OCI-LY7 (cell line): ENCODE measurements at regions not wholly inside any gene's neighbourhood (a gene's known extent, or its start where the extent isn't known, plus 50 kb on each side); places are given as distances from the start of the nearest gene placed in this dataset.

Source experiments
- BruUV-seq: library from RNA; stranded (reverse); fragments of 400-500 nt; replicated peaks from 2 replicates; lab custom pipeline; 2021; lab: Mats Ljungman, UMichigan
- CTCF ChIA-PET: fragments of 300-600 bp; sonication (Branson Sonifier 250); formaldehyde crosslinking; loops from one replicate; lab custom pipeline; 2022; ENCODE audit warnings: antibody characterized with exemption; ENCODE audit not compliant: unreplicated experiment; lab: Charles Lee
- POLR2A ChIA-PET: fragments of 300-600 bp; sonication (Branson Sonifier 250); formaldehyde crosslinking; loops from one replicate; lab custom pipeline; 2022; ENCODE audit warnings: antibody characterized with exemption; lab: Charles Lee
- DNase-seq: peaks from one replicate; pipeline ENCODE4 v3.0.0-alpha.2; 2015; ENCODE audit warnings: low spot score
- H2AFZ ChIP-seq: fragments of 200-600 bp; sonication (generic), shearing (Covaris generic); 2 replicates; pipeline ENCODE4 v1.6.1; 2014; ENCODE audit warnings: mild to moderate bottlenecking, antibody characterized with exemption, low read length, moderate library complexity
- H3K27ac ChIP-seq: fragments of 200-600 bp; sonication (generic); 2 replicates; pipeline ENCODE4 v1.5.1; 2014; ENCODE audit warnings: mixed run types, low read depth, mild to moderate bottlenecking, moderate library complexity, low read length, inconsistent platforms; ENCODE audit not compliant: poor library complexity, severe bottlenecking
- H3K36me3 ChIP-seq: fragments of 200-600 bp; sonication (generic); 2 replicates; pipeline ENCODE4 v1.6.1; 2014; ENCODE audit warnings: mild to moderate bottlenecking, antibody characterized with exemption, low read length, moderate library complexity, mixed read lengths; ENCODE audit not compliant: insufficient read depth
- H3K4me1 ChIP-seq: fragments of 200-600 bp; sonication (generic); 2 replicates; pipeline ENCODE4 v1.5.1; 2014; ENCODE audit warnings: mild to moderate bottlenecking, low read length; ENCODE audit not compliant: insufficient read depth, poor library complexity, severe bottlenecking
- H3K4me2 ChIP-seq: fragments of 200-600 bp; sonication (generic); 2 replicates; pipeline ENCODE4 v1.6.1; 2014; ENCODE audit warnings: mild to moderate bottlenecking, low read length
- H3K4me3 ChIP-seq: fragments of 200-600 bp; sonication (generic); 2 replicates; pipeline ENCODE4 v1.5.1; 2014; ENCODE audit warnings: mild to moderate bottlenecking, low read depth, low read length; ENCODE audit not compliant: poor library complexity, severe bottlenecking
- H3K79me2 ChIP-seq: fragments of 200-600 bp; sonication (generic); 2 replicates; pipeline ENCODE4 v1.6.1; 2016; ENCODE audit warnings: low read depth, mild to moderate bottlenecking, low read length, moderate library complexity, mixed read lengths; ENCODE audit not compliant: insufficient read depth
- H3K9me2 ChIP-seq: fragments of 200-600 bp; sonication (generic); 2 replicates; pipeline ENCODE4 v1.6.1; 2016; ENCODE audit warnings: mild to moderate bottlenecking, low read length, mixed read lengths; ENCODE audit not compliant: insufficient read depth
- H3K9me3 ChIP-seq: fragments of 200-600 bp; sonication (generic); 2 replicates; pipeline ENCODE4 v1.6.1; 2014; ENCODE audit warnings: mild to moderate bottlenecking, mixed run types, low read length, mixed read lengths
- H4K20me1 ChIP-seq: fragments of 200-600 bp; sonication (generic); 2 replicates; pipeline ENCODE4 v1.6.1; 2014; ENCODE audit warnings: mild to moderate bottlenecking, antibody characterized with exemption, low read length, moderate library complexity, mixed read lengths; ENCODE audit not compliant: insufficient read depth
- CTCF ChIP-seq: fragments of 200-600 bp; sonication (generic); conservative IDR thresholded peaks from 2 replicates; pipeline ENCODE4 v1.5.1; 2014; ENCODE audit warnings: mild to moderate bottlenecking, antibody characterized with exemption, low read length, moderate library complexity, mixed read lengths
- EZH2phosphoT487 ChIP-seq: fragments of 200-600 bp; sonication (generic); IDR thresholded peaks from 2 replicates; pipeline ENCODE4 v1.6.1; 2018; ENCODE audit warnings: low read depth, borderline replicate concordance, mild to moderate bottlenecking, mixed run types, antibody characterized with exemption, low read length, moderate library complexity, mixed read lengths
- intact Hi-C: fragments of 100-400 bp; cut with micrococcal nuclease; formaldehyde crosslinking; loops from one replicate; pipeline ENCODE4 v1.10.0; 2022; ENCODE audit not compliant: unreplicated experiment

GRCh38 chr10:22825841-22826240 is 102.0 kb upstream of the ARMC3 start:
- H3K4me1 ChIP-seq: no peaks in the 10 kb centered on the region
- TF ChIP-seq EZH2phosphoT487 (no peak), CTCF (no peak)
- BruUV-seq: no TSS peak
- H3K79me2 ChIP-seq: no peaks in the 10 kb centered on the region
- H4K20me1 ChIP-seq: no peaks in the 10 kb centered on the region
- no peaks in the 10 kb centered on the region for H3K9me2 ChIP-seq
- H3K4me3 ChIP-seq: no peak overlapping the region
- H3K9me3 ChIP-seq: no peaks in the 10 kb centered on the region
- H3K36me3 ChIP-seq: no peaks in the 10 kb centered on the region
- ChIA-PET POLR2A (no interaction called here), CTCF (no interaction called here)
- no peak overlapping the region for H3K27ac ChIP-seq
- DNase-seq: no peak
- no peak overlapping the region for H2AFZ ChIP-seq
- intact Hi-C loops: no loop called here
- H3K4me2 ChIP-seq: no peak overlapping the region

- DNase-seq: no peak
- Histone ChIP-seq H3K4me3 (no peak overlapping the region), H3K4me1 (no peaks in the 10 kb centered on the region), H3K4me2 (no peak overlapping the region), H3K27ac (no peak overlapping the region), H3K36me3 (no peaks in the 10 kb centered on the region), H3K9me3 (no peaks in the 10 kb centered on the region), H3K9me2 (no peaks in the 10 kb centered on the region), H4K20me1 (no peaks in the 10 kb centered on the region), H2AFZ (no peak overlapping the region), H3K79me2 (no peaks in the 10 kb centered on the region)
- BruUV-seq: no TSS peak
- intact Hi-C loops: no loop called here
- TF ChIP-seq CTCF: no peak
- ChIA-PET POLR2A (no interaction called here), CTCF (no interaction called here)
These were observed 102.9 kb upstream of the ARMC3 start for GRCh38 chr10:22824984-22825383.

- no peaks in the 10 kb centered on the region for H3K9me3 ChIP-seq
- H3K79me2 ChIP-seq: no peaks in the 10 kb centered on the region
- H2AFZ ChIP-seq: no peak overlapping the region
- ChIA-PET POLR2A (no interaction called here), CTCF (no interaction called here)
- no peaks in the 10 kb centered on the region for H3K9me2 ChIP-seq
- no peak overlapping the region for H3K27ac ChIP-seq
- H4K20me1 ChIP-seq: no peaks in the 10 kb centered on the region
- intact Hi-C loops: no loop called here
- no TSS peak for BruUV-seq
- TF ChIP-seq CTCF: no peak
- TF ChIP-seq EZH2phosphoT487: no peak
- H3K36me3 ChIP-seq: no peaks in the 10 kb centered on the region
- DNase-seq: no peak
- H3K4me2 ChIP-seq: no peak overlapping the region
- no peak overlapping the region for H3K4me3 ChIP-seq
- H3K4me1 ChIP-seq: no peaks in the 10 kb centered on the region
These were observed 103.3 kb upstream of the ARMC3 start for GRCh38 chr10:22824520-22824919.
